ENCODE measurements at regions not wholly inside any gene's neighbourhood (a gene's known extent, or its start where the extent isn't known, plus 50 kb on each side); places are given as distances from the start of the nearest gene placed in this dataset.
"Not testable (repeated sequence)": the region's sequence is repeated elsewhere in the genome, so short reads cannot be mapped to it uniquely, and the experiment has no call there.

DNA sequence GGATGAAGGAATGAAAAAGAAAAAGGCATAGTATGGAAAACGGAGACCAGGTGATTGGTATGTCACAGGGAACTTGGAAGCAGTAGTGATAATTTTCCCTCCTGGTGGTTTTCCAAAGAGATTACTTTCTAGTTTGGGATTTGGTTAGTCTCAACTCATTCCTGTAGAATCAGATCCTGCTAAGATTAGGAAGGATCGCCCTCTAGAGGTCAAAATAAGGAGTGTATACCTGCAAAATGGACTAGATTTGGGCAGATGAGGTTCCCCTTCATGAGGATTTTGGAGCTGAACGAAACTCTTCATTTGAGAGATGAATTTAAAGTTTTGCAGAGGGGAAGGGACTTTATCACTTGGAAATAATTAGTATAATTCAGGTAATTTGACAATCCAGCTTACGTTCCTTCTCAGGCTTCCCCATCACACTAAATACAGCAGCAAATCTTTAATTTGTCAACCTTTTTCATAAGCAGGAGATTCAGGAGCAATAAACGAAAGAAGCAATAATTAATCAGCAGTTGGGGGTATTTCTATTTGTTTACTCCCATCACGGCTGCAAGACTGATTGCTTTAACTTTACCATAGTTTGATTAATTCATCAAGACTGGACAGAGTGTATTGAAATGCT is 65.2 kb downstream of the CCDC195 start:
- DNase-seq (ENCODE audit: extremely low read depth, low read depth), result peak; percentile 20

DNA sequence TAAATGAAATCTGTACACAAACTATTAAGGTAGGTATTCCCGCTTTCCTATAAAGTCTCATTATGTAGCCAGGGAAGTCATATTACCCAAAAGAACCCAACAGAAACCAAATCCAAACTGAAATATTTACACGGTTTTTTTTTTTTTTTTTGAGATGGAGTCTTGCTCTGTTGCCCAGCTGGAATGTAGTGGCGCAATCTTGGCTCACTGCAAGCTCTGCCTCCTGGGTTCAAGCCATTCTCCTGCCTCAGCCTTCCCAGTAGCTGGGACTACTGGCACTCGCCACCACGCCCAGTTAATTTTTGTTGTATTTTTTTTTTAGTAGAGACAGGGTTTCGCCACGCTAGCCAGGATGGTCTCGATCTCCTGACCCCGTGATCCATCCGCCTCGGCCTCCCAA is 62.5 kb upstream of the CUL3 start:
- not testable (repeated sequence) for DNase-seq (ENCODE audit: extremely low read depth, low read depth)

More for the DNA sequence above, 65.2 kb downstream of the CCDC195 start:
- TF ChIP-seq, protein P1, sequence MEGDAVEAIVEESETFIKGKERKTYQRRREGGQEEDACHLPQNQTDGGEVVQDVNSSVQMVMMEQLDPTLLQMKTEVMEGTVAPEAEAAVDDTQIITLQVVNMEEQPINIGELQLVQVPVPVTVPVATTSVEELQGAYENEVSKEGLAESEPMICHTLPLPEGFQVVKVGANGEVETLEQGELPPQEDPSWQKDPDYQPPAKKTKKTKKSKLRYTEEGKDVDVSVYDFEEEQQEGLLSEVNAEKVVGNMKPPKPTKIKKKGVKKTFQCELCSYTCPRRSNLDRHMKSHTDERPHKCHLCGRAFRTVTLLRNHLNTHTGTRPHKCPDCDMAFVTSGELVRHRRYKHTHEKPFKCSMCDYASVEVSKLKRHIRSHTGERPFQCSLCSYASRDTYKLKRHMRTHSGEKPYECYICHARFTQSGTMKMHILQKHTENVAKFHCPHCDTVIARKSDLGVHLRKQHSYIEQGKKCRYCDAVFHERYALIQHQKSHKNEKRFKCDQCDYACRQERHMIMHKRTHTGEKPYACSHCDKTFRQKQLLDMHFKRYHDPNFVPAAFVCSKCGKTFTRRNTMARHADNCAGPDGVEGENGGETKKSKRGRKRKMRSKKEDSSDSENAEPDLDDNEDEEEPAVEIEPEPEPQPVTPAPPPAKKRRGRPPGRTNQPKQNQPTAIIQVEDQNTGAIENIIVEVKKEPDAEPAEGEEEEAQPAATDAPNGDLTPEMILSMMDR (IDR thresholded peaks at IDR 0.05; ENCODE audit: low read depth, low read length), result peak; percentile 80

DNA sequence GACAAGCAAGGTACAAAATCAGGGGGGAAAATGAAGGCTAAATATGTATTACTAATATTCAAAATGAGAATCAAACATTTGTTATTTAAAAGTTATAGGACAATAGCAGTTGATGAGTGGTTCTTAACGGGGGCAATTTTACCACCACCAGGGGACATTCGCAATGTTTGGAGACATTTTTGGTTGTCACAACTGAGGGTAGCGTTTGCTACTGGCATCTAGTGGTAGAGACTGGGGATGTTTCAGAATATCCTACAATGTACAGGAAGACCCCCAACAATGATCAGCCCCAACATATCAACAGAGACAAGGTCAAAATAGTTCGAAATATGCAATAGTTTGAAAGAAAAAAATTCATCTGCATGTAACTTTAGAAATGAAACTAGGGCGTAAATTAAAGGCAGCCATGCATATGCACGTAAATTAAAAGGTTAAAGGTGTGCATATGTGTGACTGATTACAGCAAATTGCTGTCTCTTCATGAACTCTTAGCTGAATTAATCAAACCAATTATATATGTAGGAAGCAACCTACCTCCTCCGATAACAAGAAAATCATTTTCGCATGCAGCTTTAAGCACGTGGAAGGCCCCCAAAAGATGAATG is 61.2 kb upstream of the CUL3 start:
- TF ChIP-seq, protein P1 (IDR thresholded peaks at IDR 0.05; ENCODE audit: low read depth, low read length), result peak; percentile 64
- no peak for DNase-seq (ENCODE audit: extremely low read depth, low read depth)

DNA sequence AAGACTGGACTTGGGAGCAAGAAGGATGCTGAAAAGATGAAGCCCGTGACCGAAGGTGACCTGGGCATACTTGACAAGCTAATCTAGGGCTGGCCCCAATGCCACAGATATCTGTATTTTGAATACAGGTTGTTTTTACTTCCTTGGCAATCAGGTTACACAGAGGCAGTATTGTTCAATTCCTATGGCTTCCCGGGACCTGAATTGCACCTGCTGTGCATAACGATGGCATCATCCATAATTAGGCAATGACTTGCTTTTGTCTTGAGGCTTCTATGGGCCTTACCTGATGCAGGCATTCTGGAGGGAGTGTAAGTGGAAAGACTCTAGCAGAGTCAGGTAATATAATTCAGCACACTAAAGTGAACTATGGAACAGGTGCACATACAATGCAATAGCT is 60.6 kb upstream of the CUL3 start:
- no peak for DNase-seq (ENCODE audit: extremely low read depth, low read depth)
- TF ChIP-seq, protein P1 (IDR thresholded peaks at IDR 0.05; ENCODE audit: low read depth, low read length), result no peak

DNA sequence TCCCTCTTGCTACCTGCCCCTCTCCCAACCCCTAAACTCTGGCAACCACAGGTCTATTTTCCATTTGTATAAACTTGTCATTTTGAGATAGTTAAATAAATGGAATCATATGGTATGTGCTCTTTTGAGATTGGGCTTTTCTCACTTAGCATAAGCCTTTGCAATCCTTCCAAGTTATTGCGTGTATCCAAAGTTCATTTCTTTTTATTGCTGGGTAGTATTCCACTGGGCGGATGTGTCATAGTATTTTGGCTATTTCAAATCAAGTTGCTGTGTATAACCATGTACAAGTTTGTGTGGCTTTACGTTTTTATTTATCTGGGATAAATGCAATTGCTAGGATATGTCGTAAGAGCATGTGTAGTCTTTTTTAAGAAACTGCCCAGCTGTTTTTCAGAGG is 55.5 kb upstream of the CUL3 start:
- TF ChIP-seq, protein P1 (IDR thresholded peaks at IDR 0.05; ENCODE audit: low read depth, low read length), result no peak
- DNase-seq (ENCODE audit: extremely low read depth, low read depth), result no peak

DNA sequence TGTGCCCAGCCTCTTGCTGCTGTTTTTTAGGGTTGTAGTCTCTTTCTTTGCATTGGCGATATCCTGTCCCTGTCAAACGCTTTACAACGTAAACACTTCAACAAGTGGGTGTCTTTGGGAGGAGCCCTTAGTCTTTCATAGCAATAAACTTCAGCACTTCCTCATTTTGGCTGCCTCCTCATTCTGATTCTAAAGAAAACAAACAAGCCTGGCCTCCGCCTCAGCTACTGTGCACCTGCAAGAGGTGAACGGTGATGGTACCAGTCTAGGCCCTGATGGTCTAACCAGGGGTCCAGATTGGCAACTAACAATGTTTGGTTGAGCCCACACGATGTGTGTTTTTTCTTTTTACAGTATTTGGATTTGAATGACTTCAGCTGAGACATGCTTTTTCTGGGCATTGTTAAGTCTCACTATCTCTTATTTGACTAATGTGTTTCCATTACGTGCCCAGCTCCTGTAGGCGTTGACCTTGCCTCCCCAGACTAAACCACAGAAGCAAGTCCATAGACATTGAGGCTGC is 53.2 kb upstream of the CUL3 start:
- TF ChIP-seq, protein P1 (IDR thresholded peaks at IDR 0.05; ENCODE audit: low read depth, low read length), result no peak
- no peak for DNase-seq (ENCODE audit: extremely low read depth, low read depth)

All from AG09319 (cell line).